ENCODE measurements at regions not wholly inside any gene's neighbourhood (a gene's known extent, or its start where the extent isn't known, plus 50 kb on each side); places are given as distances from the start of the nearest gene placed in this dataset.

DNA sequence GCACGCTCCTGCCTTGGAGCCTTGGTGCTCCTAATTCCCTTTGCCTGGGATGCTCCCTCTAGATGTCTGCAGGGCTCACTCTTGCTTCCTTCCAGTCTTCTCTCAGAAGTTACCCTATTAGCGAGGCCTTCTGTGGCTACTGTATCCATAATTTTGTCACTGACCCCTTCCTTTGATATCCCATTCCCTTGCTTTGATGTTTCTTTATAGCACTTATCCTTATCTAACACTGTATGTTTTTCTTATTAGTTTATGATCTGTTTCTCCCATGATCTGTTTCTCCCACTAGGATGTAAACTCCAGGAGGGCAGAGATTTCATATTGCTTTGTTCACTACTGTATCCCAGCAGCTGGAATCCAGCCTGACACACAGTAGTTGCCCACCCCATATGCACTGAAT is 263.4 kb downstream of the FOXD2 start:
- no peak for TF ChIP-seq NFRKB (IDR thresholded peaks at IDR 0.05)
- no peak for TF ChIP-seq BHLHE40 (IDR thresholded peaks at IDR 0.05; ENCODE audit: borderline replicate concordance)
- no peak for TF ChIP-seq SP1 (IDR thresholded peaks at IDR 0.05)
- no peak for TF ChIP-seq FOXA1 (IDR thresholded peaks at IDR 0.05)
- no peak for TF ChIP-seq FOXM1 (IDR thresholded peaks at IDR 0.05; ENCODE audit: borderline replicate concordance)
- TF ChIP-seq ZNF384 (IDR thresholded peaks at IDR 0.05) = no peak
- TF ChIP-seq L3MBTL2 (conservative IDR thresholded peaks at IDR 0.05) = no peak

All from HEK293T (cell line).